ENCODE measurements at regions not wholly inside any gene's neighbourhood (a gene's known extent, or its start where the extent isn't known, plus 50 kb on each side); places are given as distances from the start of the nearest gene placed in this dataset.

- Histone ChIP-seq H3K36me3 (ENCODE audit: control insufficient read depth in 2 of 2, extremely low read depth in 1 of 2, insufficient read depth in 2 of 2, low read length in 2 of 2) (no peaks in the 10 kb centered on the region), H4K20me1 (replicated peaks; ENCODE audit: control insufficient read depth, extremely low read depth, insufficient read depth, low read length) (no peaks in the 10 kb centered on the region), H3K4me1 (ENCODE audit: control insufficient read depth, extremely low read depth, insufficient read depth, low read length) (no peaks in the 10 kb centered on the region), H3K4me3 (replicated peaks in 1 of 3; ENCODE audit: insufficient read depth in 1 of 3, low read depth in 1 of 3, low read length in 3 of 3) (no peak overlapping the region), H3K27ac (ENCODE audit: insufficient read depth, low read depth, low read length) (no peak overlapping the region), H3K9ac (replicated peaks; ENCODE audit: extremely low read depth, insufficient read depth, low read length) (no peak overlapping the region), H3K9me3 (replicated peaks; ENCODE audit: control insufficient read depth, insufficient read depth, low read length) (no peaks in the 10 kb centered on the region), H3K9me1 (replicated peaks; ENCODE audit: control insufficient read depth, extremely low read depth, insufficient read depth, low read length) (no peaks in the 10 kb centered on the region), H2AFZ (ENCODE audit: low read depth, low read length) (no peak overlapping the region), H3K4me2 (ENCODE audit: insufficient read depth, low read length) (no peak overlapping the region), H3K79me2 (ENCODE audit: control insufficient read depth, insufficient read depth, low read length) (no peaks in the 10 kb centered on the region), H3K27me3 (ENCODE audit: control insufficient read depth in 2 of 2, insufficient read depth in 2 of 2, low read length in 2 of 2) (peaks cover 5 to 6% of the 10 kb centered on the region in 2 experiments)
- dilution Hi-C loops (cut with MboI; ENCODE audit: extremely low pct_ligation_motif_present, low sequenced_read_pairs) (no loop called here), intact Hi-C loops (cut with micrococcal nuclease) (no loop called here)
- FAIRE-seq (no peak), DNase-seq (ENCODE audit: low read depth, low spot score) (no peak)
- ChIA-PET CTCF (interaction anchor here (0.5 kb wide), 1 partner anchor 1188 kb away, joined by 3 read pairs; no protein-coding TSS in a partner anchor), POLR2A (no interaction called here)
- TF ChIP-seq MAX (IDR thresholded peaks at IDR 0.05; ENCODE audit: insufficient read depth, insufficient read length) = no peak
- no peak for TF ChIP-seq EZH2 (IDR thresholded peaks at IDR 0.05; ENCODE audit: borderline replicate concordance, low read depth, low read length, severe bottlenecking)
- TF ChIP-seq MYC (IDR thresholded peaks at IDR 0.05; ENCODE audit: low read depth, low read length) = no peak
- no peak for TF ChIP-seq POLR2AphosphoS5 (IDR thresholded peaks at IDR 0.05; ENCODE audit: insufficient read depth, low read depth, low read length)
- no peak for TF ChIP-seq JUN (IDR thresholded peaks at IDR 0.05; ENCODE audit: borderline replicate concordance, insufficient read depth, insufficient read length, low read depth)
- TF ChIP-seq FOS (IDR thresholded peaks at IDR 0.05; ENCODE audit: borderline replicate concordance, insufficient read depth, low read length) = no peak
- TF ChIP-seq POLR2A (IDR thresholded peaks at IDR 0.05; ENCODE audit: low read depth, low read length) = no peak
- no peak for TF ChIP-seq CTCF (IDR thresholded peaks at IDR 0.05; ENCODE audit: extremely low read depth in 1 of 2, insufficient read depth in 1 of 2, low read depth in 1 of 2, low read length in 2 of 2)
- TF ChIP-seq GATA2 (IDR thresholded peaks at IDR 0.05; ENCODE audit: insufficient read depth, insufficient read length, low read depth, low read length) = no peak
- no TSS peak for BruUV-seq (replicated peaks)
Measured at GRCh38 chr3:107894998-107895397, 195.8 kb downstream of the CD47 start.
